GM12872 (cell line): ENCODE measurements at regions not wholly inside any gene's neighbourhood (a gene's known extent, or its start where the extent isn't known, plus 50 kb on each side); places are given as distances from the start of the nearest gene placed in this dataset.

Source experiments
- CTCF ChIP-seq: IDR thresholded peaks from 3 replicates; pipeline ENCODE4 v1.5.1; 2011; ENCODE audit warnings: low read depth, mild to moderate bottlenecking, low read length, moderate library complexity; ENCODE audit not compliant: insufficient read depth

- TF ChIP-seq CTCF = no peak
Observed at GRCh38 chr1:4001461-4001860, 101.4 kb upstream of the C1orf174 start.

GRCh38 chr1:4002061-4002521, 102.0 kb upstream of the C1orf174 start:
- TF ChIP-seq CTCF = no peak

- no peak for TF ChIP-seq CTCF
Observed at GRCh38 chr1:4002741-4003140, 102.7 kb upstream of the C1orf174 start.

GRCh38 chr1:4003846-4004505, 103.9 kb upstream of the C1orf174 start:
- TF ChIP-seq CTCF = no peak

GRCh38 chr1:4004635-4005430, 104.8 kb upstream of the C1orf174 start:
- TF ChIP-seq CTCF = no peak

- no peak for TF ChIP-seq CTCF
Observed at GRCh38 chr1:4005431-4005830, 105.4 kb upstream of the C1orf174 start.

GRCh38 chr1:4006676-4007374, 106.8 kb upstream of the C1orf174 start:
- no peak for TF ChIP-seq CTCF
